ENCODE measurements at regions not wholly inside any gene's neighbourhood (a gene's known extent, or its start where the extent isn't known, plus 50 kb on each side); places are given as distances from the start of the nearest gene placed in this dataset.

- Histone ChIP-seq H3K4me1 (ENCODE audit: insufficient read depth, low read length) (no peaks in the 10 kb centered on the region), H3K27ac (ENCODE audit: low read length) (no peak overlapping the region), H3K27me3 (ENCODE audit: insufficient read depth, low read length) (0 out of 2 replicates have a peak, but pooled peaks cover 4% of the 10 kb centered on the region), H3K36me3 (ENCODE audit: insufficient read depth, low read depth, low read length) (no peaks in the 10 kb centered on the region), H3K9me3 (ENCODE audit: insufficient read depth, low read depth, low read length) (no peaks in the 10 kb centered on the region), H3K4me3 (ENCODE audit: low read length) (no peak overlapping the region), H3K9ac (ENCODE audit: low read depth, low read length) (no peak overlapping the region)
Measured at GRCh38 chr22:48263791-48264351, 1501.4 kb downstream of the TBC1D22A start.

- H3K4me1 ChIP-seq (ENCODE audit: insufficient read depth, low read length) = no peaks in the 10 kb centered on the region
- H3K27ac ChIP-seq (ENCODE audit: low read length) = no peak overlapping the region
- H3K36me3 ChIP-seq (ENCODE audit: insufficient read depth, low read depth, low read length) = no peaks in the 10 kb centered on the region
- no peak overlapping the region for H3K9ac ChIP-seq (ENCODE audit: low read depth, low read length)
- H3K4me3 ChIP-seq (ENCODE audit: low read length) = no peak overlapping the region
- H3K27me3 ChIP-seq (ENCODE audit: insufficient read depth, low read length) = 0 out of 2 replicates have a peak, but pooled peaks cover 4% of the 10 kb centered on the region
- no peaks in the 10 kb centered on the region for H3K9me3 ChIP-seq (ENCODE audit: insufficient read depth, low read depth, low read length)
Measured at GRCh38 chr22:48263431-48263765, 1500.9 kb downstream of the TBC1D22A start.

GRCh38 chr22:48262596-48263430 is 1500.4 kb downstream of the TBC1D22A start:
- no peaks in the 10 kb centered on the region for H3K9me3 ChIP-seq (ENCODE audit: insufficient read depth, low read depth, low read length)
- H3K4me3 ChIP-seq (ENCODE audit: low read length) = no peak overlapping the region
- H3K9ac ChIP-seq (ENCODE audit: low read depth, low read length) = no peak overlapping the region

DNA sequence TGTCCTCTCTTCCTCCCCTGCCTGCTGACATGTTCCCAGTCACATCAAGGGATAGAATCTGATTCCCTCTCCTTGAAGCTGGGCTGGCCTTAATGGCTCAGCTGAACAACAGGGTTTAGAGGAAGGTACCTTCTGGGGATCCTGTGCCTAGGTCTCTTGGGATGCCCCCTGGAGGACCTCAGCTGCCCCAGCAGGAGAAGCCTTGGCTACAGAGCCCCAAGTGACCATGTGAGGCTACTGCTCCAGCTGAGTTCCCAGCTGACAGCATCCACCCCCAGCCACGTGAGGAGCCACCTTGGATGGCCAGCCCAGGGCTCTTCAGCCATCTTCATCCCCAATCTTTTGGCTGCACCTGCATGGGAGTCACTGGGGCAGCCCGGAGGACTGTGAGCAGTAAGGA is 1499.3 kb downstream of the TBC1D22A start:
- 0 out of 2 replicates have a peak, but pooled peaks cover 2% of the 10 kb centered on the region for H3K27me3 ChIP-seq (ENCODE audit: insufficient read depth, low read length)
- no peak overlapping the region for H3K27ac ChIP-seq (ENCODE audit: low read length)
- H3K36me3 ChIP-seq (ENCODE audit: insufficient read depth, low read depth, low read length) = no peaks in the 10 kb centered on the region
- no peak overlapping the region for H3K4me3 ChIP-seq (ENCODE audit: low read length)
- no peak overlapping the region for H3K9ac ChIP-seq (ENCODE audit: low read depth, low read length)
- H3K9me3 ChIP-seq (ENCODE audit: insufficient read depth, low read depth, low read length) = no peaks in the 10 kb centered on the region
- no peaks in the 10 kb centered on the region for H3K4me1 ChIP-seq (ENCODE audit: insufficient read depth, low read length)

More at GRCh38 chr22:48262596-48263430, 1500.4 kb downstream of the TBC1D22A start:
- Histone ChIP-seq H3K27ac (ENCODE audit: low read length) (no peak overlapping the region), H3K27me3 (ENCODE audit: insufficient read depth, low read length) (0 out of 2 replicates have a peak, but pooled peaks cover 4% of the 10 kb centered on the region), H3K4me1 (ENCODE audit: insufficient read depth, low read length) (no peaks in the 10 kb centered on the region), H3K36me3 (ENCODE audit: insufficient read depth, low read depth, low read length) (no peaks in the 10 kb centered on the region)

DNA sequence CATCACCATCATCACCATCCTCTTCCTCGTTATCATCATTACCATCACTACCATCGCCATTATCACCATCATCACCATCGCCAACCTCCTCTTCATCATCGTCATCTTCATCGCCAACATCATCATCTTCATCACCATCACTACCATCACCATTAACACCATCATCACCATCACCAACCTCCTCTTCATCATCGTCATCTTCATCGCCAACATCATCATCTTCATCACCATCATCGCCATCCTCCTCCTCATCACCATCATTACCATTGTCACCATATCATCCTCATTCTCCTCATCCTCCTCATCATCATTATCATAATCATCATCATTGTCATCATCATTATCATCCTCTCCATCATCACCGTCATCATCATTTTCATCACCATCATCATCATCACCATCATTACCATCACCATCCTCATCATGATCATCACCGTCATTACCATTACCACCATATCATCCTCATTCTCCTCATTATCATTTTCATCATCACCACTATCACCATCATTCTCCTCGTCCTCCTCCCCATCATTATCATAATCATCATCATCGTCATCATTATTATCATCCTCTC is 1498.7 kb downstream of the TBC1D22A start:
- Histone ChIP-seq H3K4me1 (ENCODE audit: insufficient read depth, low read length) (no peaks in the 10 kb centered on the region), H3K4me3 (ENCODE audit: low read length) (no peak overlapping the region), H3K36me3 (ENCODE audit: insufficient read depth, low read depth, low read length) (no peaks in the 10 kb centered on the region), H3K9me3 (ENCODE audit: insufficient read depth, low read depth, low read length) (no peaks in the 10 kb centered on the region), H3K27me3 (ENCODE audit: insufficient read depth, low read length) (no peaks in the 10 kb centered on the region; the same call in 1 of the 2 replicates), H3K9ac (ENCODE audit: low read depth, low read length) (no peak overlapping the region), H3K27ac (ENCODE audit: low read length) (no peak overlapping the region)

DNA sequence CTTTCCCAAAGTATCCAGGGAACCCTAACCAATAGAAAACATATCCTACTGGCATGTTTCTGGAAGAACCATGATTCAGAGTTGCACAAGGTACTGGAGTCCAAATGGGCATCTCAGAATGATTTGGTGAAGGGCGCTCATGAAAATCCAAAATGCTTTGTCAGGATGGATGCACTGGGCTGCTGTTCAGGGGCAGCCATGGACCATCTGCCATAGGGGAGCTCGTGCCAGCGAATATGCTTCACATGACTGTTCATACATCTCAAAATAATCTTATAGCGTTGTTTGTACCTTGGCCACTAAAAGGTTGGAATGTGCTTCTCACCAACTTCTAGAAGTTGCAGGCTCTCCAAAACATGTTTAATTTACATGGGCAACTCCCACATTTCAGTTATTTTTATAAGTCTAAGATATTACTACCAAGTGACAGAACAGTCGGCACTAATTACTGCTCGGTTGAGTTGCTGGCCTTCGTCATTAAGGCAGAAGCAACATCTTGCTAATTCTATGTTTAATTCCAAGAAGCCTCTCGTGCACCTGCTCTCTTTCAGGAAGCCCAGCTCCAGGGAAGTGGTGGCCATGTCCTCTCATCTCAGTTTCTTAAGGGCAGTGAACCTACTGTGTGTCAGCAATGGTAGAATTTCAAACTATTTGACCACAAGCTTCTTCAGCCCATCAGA is 1497.7 kb downstream of the TBC1D22A start:
- H3K4me3 ChIP-seq (ENCODE audit: low read length) = no peak overlapping the region
- H3K36me3 ChIP-seq (ENCODE audit: insufficient read depth, low read depth, low read length) = no peaks in the 10 kb centered on the region
- no peak overlapping the region for H3K9ac ChIP-seq (ENCODE audit: low read depth, low read length)
- no peaks in the 10 kb centered on the region for H3K4me1 ChIP-seq (ENCODE audit: insufficient read depth, low read length)
- H3K27ac ChIP-seq (ENCODE audit: low read length) = no peak overlapping the region
- H3K9me3 ChIP-seq (ENCODE audit: insufficient read depth, low read depth, low read length) = no peaks in the 10 kb centered on the region
- no peaks in the 10 kb centered on the region; the same call in 1 of the 2 replicates for H3K27me3 ChIP-seq (ENCODE audit: insufficient read depth, low read length)

DNA sequence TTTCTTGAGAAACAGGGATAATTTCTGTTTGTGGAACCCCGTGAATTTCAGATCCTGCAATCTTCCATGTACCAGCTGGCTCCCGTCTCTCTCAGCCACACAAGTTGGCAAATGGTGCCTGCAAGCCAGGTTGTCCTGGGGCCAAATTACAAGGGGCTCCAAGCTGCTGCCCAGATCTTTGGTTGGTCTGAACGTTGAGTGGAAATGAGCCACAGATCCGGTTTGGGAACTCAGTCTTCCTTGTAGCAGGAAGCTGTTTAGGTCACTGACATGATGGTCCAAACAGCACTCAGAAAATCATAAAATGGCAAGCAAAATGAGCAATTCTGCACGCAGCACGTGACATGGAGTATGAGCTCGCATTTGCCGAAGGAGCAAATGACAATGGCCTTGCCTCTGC is 1496.4 kb downstream of the TBC1D22A start:
- no peak overlapping the region for H3K4me3 ChIP-seq (ENCODE audit: low read length)
- H3K27ac ChIP-seq (ENCODE audit: low read length) = no peak overlapping the region
- no peaks in the 10 kb centered on the region for H3K36me3 ChIP-seq (ENCODE audit: insufficient read depth, low read depth, low read length)
- no peaks in the 10 kb centered on the region for H3K9me3 ChIP-seq (ENCODE audit: insufficient read depth, low read depth, low read length)
- H3K9ac ChIP-seq (ENCODE audit: low read depth, low read length) = no peak overlapping the region
- no peaks in the 10 kb centered on the region; the same call in 1 of the 2 replicates for H3K4me1 ChIP-seq (ENCODE audit: insufficient read depth, low read length)
- no peaks in the 10 kb centered on the region; the same call in 1 of the 2 replicates for H3K27me3 ChIP-seq (ENCODE audit: insufficient read depth, low read length)

- Histone ChIP-seq H3K36me3 (ENCODE audit: insufficient read depth, low read depth, low read length) (no peaks in the 10 kb centered on the region), H3K4me1 (ENCODE audit: insufficient read depth, low read length) (no peaks in the 10 kb centered on the region; the same call in 1 of the 2 replicates), H3K27me3 (ENCODE audit: insufficient read depth, low read length) (no peaks in the 10 kb centered on the region; the same call in 1 of the 2 replicates), H3K9me3 (ENCODE audit: insufficient read depth, low read depth, low read length) (no peaks in the 10 kb centered on the region), H3K27ac (ENCODE audit: low read length) (no peak overlapping the region), H3K4me3 (ENCODE audit: low read length) (no peak overlapping the region), H3K9ac (ENCODE audit: low read depth, low read length) (no peak overlapping the region)
Measured at GRCh38 chr22:48258064-48258701, 1495.7 kb downstream of the TBC1D22A start.

- Histone ChIP-seq H3K4me1 (ENCODE audit: insufficient read depth, low read length) (no peaks in the 10 kb centered on the region; the same call in 1 of the 2 replicates), H3K27ac (ENCODE audit: low read length) (no peak overlapping the region), H3K27me3 (ENCODE audit: insufficient read depth, low read length) (no peaks in the 10 kb centered on the region; the same call in 1 of the 2 replicates), H3K9ac (ENCODE audit: low read depth, low read length) (no peak overlapping the region), H3K4me3 (ENCODE audit: low read length) (no peak overlapping the region), H3K36me3 (ENCODE audit: insufficient read depth, low read depth, low read length) (no peaks in the 10 kb centered on the region), H3K9me3 (ENCODE audit: insufficient read depth, low read depth, low read length) (no peaks in the 10 kb centered on the region)
Measured at GRCh38 chr22:48257685-48258055, 1495.2 kb downstream of the TBC1D22A start.

DNA sequence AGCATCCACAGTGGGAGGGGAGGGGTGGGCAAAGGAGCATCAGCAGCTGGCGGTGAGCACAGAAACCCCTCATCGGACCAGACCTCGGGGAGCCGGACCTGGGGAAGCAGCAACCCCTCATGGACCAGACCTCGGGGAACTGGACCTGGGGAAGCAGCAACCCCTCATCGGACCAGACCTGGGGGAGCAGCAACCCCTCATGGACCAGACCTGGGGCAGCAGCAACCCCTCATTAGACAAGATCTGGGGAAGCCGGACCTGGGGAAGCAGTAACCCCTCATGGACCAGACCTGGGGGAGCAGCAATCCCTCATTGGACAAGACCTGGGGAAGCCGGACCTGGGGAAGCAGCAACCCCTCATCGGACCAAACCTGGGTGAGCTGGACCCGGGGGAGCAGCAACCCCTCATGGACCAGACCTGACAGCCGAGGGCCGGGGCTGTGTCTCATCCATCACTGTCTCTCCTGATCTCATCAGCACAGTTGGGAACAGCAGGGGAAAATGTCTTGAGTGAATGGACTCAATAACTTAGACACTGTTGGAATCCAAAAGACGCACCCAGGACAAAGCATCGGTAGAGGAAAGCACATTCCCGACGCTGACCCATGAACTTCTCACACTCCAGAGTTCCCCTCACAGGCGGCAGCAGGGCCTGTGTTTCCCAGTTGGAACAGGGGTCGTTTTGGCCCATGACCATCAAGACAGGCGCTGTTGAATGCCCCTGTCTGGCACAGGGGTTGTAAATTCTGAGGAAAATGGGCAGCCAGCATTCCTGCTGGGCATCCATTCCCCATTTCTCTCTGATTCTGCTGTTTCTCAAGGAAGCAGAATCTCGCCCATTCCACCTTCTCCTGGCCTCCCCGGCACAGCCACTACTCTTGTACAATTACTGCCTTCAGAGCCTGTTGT is 1494.6 kb downstream of the TBC1D22A start:
- Histone ChIP-seq H3K9ac (ENCODE audit: low read depth, low read length) (no peak overlapping the region), H3K27me3 (ENCODE audit: insufficient read depth, low read length) (no peaks in the 10 kb centered on the region; the same call in 1 of the 2 replicates), H3K27ac (ENCODE audit: low read length) (no peak overlapping the region), H3K4me1 (ENCODE audit: insufficient read depth, low read length) (no peaks in the 10 kb centered on the region; the same call in 1 of the 2 replicates), H3K4me3 (ENCODE audit: low read length) (no peak overlapping the region), H3K36me3 (ENCODE audit: insufficient read depth, low read depth, low read length) (no peaks in the 10 kb centered on the region), H3K9me3 (ENCODE audit: insufficient read depth, low read depth, low read length) (no peaks in the 10 kb centered on the region)

All from iPS-20b (cell line).